ENCODE measurements at regions not wholly inside any gene's neighbourhood (a gene's known extent, or its start where the extent isn't known, plus 50 kb on each side); places are given as distances from the start of the nearest gene placed in this dataset.

- Histone ChIP-seq H4K20me1 (ENCODE audit: insufficient read depth, low read length) (no peaks in the 10 kb centered on the region), H3K4me2 (ENCODE audit: low read depth, low read length) (peak overlapping the region; percentile 53), H3K27ac (ENCODE audit: extremely low read length, insufficient read depth, low read length) (peak overlapping the region; percentile 44), H3K4me1 (ENCODE audit: insufficient read depth, low read length) (peaks cover 57% of the 10 kb centered on the region), H3K36me3 (replicated peaks in 1 of 2; ENCODE audit: control insufficient read depth in 1 of 2, insufficient read depth in 2 of 2, low read length in 2 of 2) (no peaks in the 10 kb centered on the region), H3K27me3 (ENCODE audit: control insufficient read depth in 1 of 2, insufficient read depth in 2 of 2, low read length in 2 of 2) (no peaks in the 10 kb centered on the region), H3K79me2 (ENCODE audit: insufficient read depth, low read length) (no peaks in the 10 kb centered on the region), H3K9ac (ENCODE audit: insufficient read depth, low read depth, low read length) (no peak overlapping the region), H2AFZ (ENCODE audit: low read length) (no peak overlapping the region), H3K4me3 (replicated peaks in 1 of 3; ENCODE audit: insufficient read depth in 1 of 3, low read depth in 2 of 3, low read length in 3 of 3) (no peak overlapping the region; a peak in 1 of 6 replicates), H3K9me3 (ENCODE audit: low read length) (no peaks in the 10 kb centered on the region)
- no TSS peak for BruUV-seq (replicated peaks)
- ATAC-seq (peak; percentile 68), FAIRE-seq (peak; percentile 62), DNase-seq (ENCODE audit: low spot score) (peak; percentile 88)
- WGBS (ENCODE audit: low lambda C conversion rate): 29% methylated on average over 10 of the region's 10 CpGs
- intact Hi-C loops (cut with micrococcal nuclease; ENCODE audit: unreplicated experiment) (loop anchor here (2.0 kb wide), 1 partner anchor 130 kb away; no protein-coding TSS in a partner anchor), in situ Hi-C loops (cut with HindIII; ENCODE audit: extremely low pct_ligation_motif_present, low pct_unique_long_range_greater_than_20kb) (no loop called here)
- CTCF ChIA-PET (ENCODE audit: low intra/inter-chr PET ratio, low total read pairs): no interaction called here
- POLR2A ChIA-PET: interaction anchor here (0.7 to 1.6 kb wide), 4 partner anchors 21 to 125 kb away, joined by 3 to 6 read pairs (median 4); partner anchors contain the start of gene RIN2
- TF ChIP-seq ZNF792 (CRISPR knock-in tag; IDR thresholded peaks at IDR 0.05): no peak
- TF ChIP-seq ARHGAP35 (CRISPR knock-in tag; IDR thresholded peaks at IDR 0.05; ENCODE audit: borderline replicate concordance): no peak
- peak; percentile 63; the same call in 1 of the 2 replicates for TF ChIP-seq DPF2 (CRISPR knock-in tag; IDR thresholded peaks at IDR 0.05; ENCODE audit: borderline replicate concordance, low read depth)
- no peak for TF ChIP-seq ATF5 (CRISPR knock-in tag; IDR thresholded peaks at IDR 0.05; ENCODE audit: low read depth)
- no peak for TF ChIP-seq SKIL (CRISPR knock-in tag; IDR thresholded peaks at IDR 0.05; ENCODE audit: borderline replicate concordance)
- TF ChIP-seq AGO1 (IDR thresholded peaks at IDR 0.05; ENCODE audit: low read depth, low read length, poor library complexity, severe bottlenecking): no peak
- 0 out of 2 replicates have a peak, but pooled peaks have one; percentile 21 for TF ChIP-seq KMT2B (CRISPR knock-in tag; IDR thresholded peaks at IDR 0.05)
- TF ChIP-seq DMAP1 (CRISPR knock-in tag; IDR thresholded peaks at IDR 0.05): no peak
- peak; percentile 59 for TF ChIP-seq ZNF362 (CRISPR knock-in tag; IDR thresholded peaks at IDR 0.05; ENCODE audit: borderline replicate concordance)
- no peak for TF ChIP-seq ZNF367 (CRISPR knock-in tag; IDR thresholded peaks at IDR 0.05; ENCODE audit: borderline replicate concordance)
- no peak for TF ChIP-seq ZNF615 (CRISPR knock-in tag; IDR thresholded peaks at IDR 0.05; ENCODE audit: borderline replicate concordance)
- TF ChIP-seq ZNF773 (CRISPR knock-in tag; IDR thresholded peaks at IDR 0.05; ENCODE audit: borderline replicate concordance): no peak
- no peak for TF ChIP-seq ZNF513 (CRISPR knock-in tag; conservative IDR thresholded peaks at IDR 0.05)
- TF ChIP-seq NR2F6 (IDR thresholded peaks at IDR 0.05): peak; percentile 37; the same call in 1 of the 2 replicates
- no peak; the same call in 1 of the 2 replicates for TF ChIP-seq NR2F6 (CRISPR knock-in tag; IDR thresholded peaks at IDR 0.05)
- 0 out of 2 replicates have a peak, but pooled peaks have one; percentile 29 for TF ChIP-seq TARDBP (CRISPR knock-in tag; IDR thresholded peaks at IDR 0.05)
Measured at GRCh38 chr20:19880256-19881079, 122.4 kb downstream of the RIN2 start.

All from HepG2 (cell line).